ENCODE measurements at regions not wholly inside any gene's neighbourhood (a gene's known extent, or its start where the extent isn't known, plus 50 kb on each side); places are given as distances from the start of the nearest gene placed in this dataset.

DNA sequence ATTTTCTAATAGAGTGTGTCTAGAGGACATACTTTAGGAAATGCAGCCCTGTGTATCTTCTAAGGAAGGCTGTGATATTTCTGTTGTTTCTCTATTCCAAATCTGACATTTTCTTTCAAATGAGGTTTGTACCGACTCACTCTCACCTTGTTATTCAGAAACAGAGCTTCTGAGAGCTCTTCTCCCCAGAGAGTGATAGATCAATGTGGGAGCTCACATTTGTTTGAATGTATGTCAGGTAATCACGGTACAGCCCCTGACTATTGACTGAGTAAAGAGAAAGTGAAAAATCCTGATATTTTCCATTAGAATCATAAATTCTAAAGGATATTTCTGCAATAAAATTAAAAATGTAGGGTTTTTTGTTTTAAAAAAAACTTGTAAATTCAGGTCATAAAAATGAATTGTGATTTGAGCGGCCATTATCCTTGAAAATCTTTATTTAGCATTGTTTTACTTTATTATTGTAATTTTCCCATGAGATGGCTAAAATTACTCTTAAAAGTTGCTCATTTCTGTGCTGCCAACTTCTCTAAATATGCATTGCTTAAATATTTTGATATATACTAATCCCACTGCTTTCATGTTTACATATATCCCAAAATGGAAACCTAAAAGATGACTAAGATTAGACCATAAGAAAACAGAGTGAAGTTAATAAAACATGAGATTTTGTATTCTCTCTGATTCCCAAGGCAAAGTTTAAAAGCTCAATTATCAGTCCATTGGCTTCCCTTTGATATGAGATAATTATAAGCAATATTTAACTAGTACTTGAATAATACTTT is 1226.8 kb upstream of the CITED2 start:
- Histone ChIP-seq H3K4me1 (no peaks in the 10 kb centered on the region), H3K27me3 (replicated peaks; ENCODE audit: control insufficient read depth, insufficient read depth, low read length) (no peaks in the 10 kb centered on the region), H3K4me3 (ENCODE audit: low read depth, low read length) (no peak overlapping the region), H3K36me3 (ENCODE audit: control insufficient read depth, insufficient read depth, low read length) (no peaks in the 10 kb centered on the region), H3K9me3 (no peaks in the 10 kb centered on the region)
- Mint-ChIP-seq H3K4me3 (ENCODE audit: unreplicated experiment) (no peak overlapping the region), H3K4me1 (ENCODE audit: low read depth, unreplicated experiment) (no peaks in the 10 kb centered on the region), H3K27ac (ENCODE audit: unreplicated experiment) (no peak overlapping the region), H3K9me3 (ENCODE audit: unreplicated experiment) (no peaks in the 10 kb centered on the region), H3K27me3 (ENCODE audit: insufficient read depth, unreplicated experiment) (no peaks in the 10 kb centered on the region), H3K36me3 (ENCODE audit: insufficient read depth, unreplicated experiment) (no peaks in the 10 kb centered on the region)
- CTCF ChIA-PET: no interaction called here
- POLR2A ChIA-PET: no interaction called here
- DNase-seq: no peak
- BruUV-seq (replicated peaks): no TSS peak
- intact Hi-C loops (cut with micrococcal nuclease; ENCODE audit: unreplicated experiment): no loop called here
- TF ChIP-seq, protein P1, sequence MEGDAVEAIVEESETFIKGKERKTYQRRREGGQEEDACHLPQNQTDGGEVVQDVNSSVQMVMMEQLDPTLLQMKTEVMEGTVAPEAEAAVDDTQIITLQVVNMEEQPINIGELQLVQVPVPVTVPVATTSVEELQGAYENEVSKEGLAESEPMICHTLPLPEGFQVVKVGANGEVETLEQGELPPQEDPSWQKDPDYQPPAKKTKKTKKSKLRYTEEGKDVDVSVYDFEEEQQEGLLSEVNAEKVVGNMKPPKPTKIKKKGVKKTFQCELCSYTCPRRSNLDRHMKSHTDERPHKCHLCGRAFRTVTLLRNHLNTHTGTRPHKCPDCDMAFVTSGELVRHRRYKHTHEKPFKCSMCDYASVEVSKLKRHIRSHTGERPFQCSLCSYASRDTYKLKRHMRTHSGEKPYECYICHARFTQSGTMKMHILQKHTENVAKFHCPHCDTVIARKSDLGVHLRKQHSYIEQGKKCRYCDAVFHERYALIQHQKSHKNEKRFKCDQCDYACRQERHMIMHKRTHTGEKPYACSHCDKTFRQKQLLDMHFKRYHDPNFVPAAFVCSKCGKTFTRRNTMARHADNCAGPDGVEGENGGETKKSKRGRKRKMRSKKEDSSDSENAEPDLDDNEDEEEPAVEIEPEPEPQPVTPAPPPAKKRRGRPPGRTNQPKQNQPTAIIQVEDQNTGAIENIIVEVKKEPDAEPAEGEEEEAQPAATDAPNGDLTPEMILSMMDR (IDR thresholded peaks at IDR 0.05; ENCODE audit: insufficient read depth in 1 of 2, low read depth in 1 of 2, low read length in 1 of 2, severe bottlenecking in 1 of 2, unreplicated experiment in 1 of 2): no peak

DNA sequence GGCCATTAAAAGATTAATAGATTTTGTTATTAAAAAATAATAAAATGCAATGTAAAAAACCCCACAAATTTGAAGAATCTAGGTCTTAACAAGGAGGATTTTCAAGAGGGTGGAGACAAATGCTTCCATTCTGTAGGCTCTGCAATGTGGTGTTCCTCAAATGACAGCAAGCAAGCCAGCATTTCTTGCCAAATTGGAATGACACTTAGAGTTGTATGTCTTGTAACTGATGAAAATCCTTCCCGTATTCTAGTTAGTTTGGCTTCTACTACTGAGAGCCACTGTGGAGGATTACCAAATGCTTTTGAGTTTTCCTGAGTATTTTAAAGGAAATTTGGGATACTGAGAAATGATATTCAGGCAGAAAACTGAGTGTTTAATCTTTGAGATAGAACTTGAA is 1225.5 kb upstream of the CITED2 start:
- ChIA-PET POLR2A (no interaction called here), CTCF (no interaction called here)
- H3K9me3 Mint-ChIP-seq (ENCODE audit: unreplicated experiment): peaks cover 11% of the 10 kb centered on the region
- H3K4me3 Mint-ChIP-seq (ENCODE audit: unreplicated experiment): no peak overlapping the region
- TF ChIP-seq, protein P1 (IDR thresholded peaks at IDR 0.05; ENCODE audit: insufficient read depth in 1 of 2, low read depth in 1 of 2, low read length in 1 of 2, severe bottlenecking in 1 of 2, unreplicated experiment in 1 of 2): no peak
- no peaks in the 10 kb centered on the region for H3K27me3 ChIP-seq (replicated peaks; ENCODE audit: control insufficient read depth, insufficient read depth, low read length)
- H3K36me3 Mint-ChIP-seq (ENCODE audit: insufficient read depth, unreplicated experiment): no peaks in the 10 kb centered on the region
- no peaks in the 10 kb centered on the region for H3K27me3 Mint-ChIP-seq (ENCODE audit: insufficient read depth, unreplicated experiment)
- no peak for DNase-seq
- intact Hi-C loops (cut with micrococcal nuclease; ENCODE audit: unreplicated experiment): no loop called here
- peaks cover 3% of the 10 kb centered on the region for H3K4me1 Mint-ChIP-seq (ENCODE audit: low read depth, unreplicated experiment)
- H3K4me3 ChIP-seq (ENCODE audit: low read depth, low read length): no peak overlapping the region
- H3K36me3 ChIP-seq (ENCODE audit: control insufficient read depth, insufficient read depth, low read length): no peaks in the 10 kb centered on the region
- no peaks in the 10 kb centered on the region for H3K9me3 ChIP-seq
- H3K27ac Mint-ChIP-seq (ENCODE audit: unreplicated experiment): no peak overlapping the region
- BruUV-seq (replicated peaks): no TSS peak
- peaks cover 3% of the 10 kb centered on the region; the same call in 1 of the 2 replicates for H3K4me1 ChIP-seq

DNA sequence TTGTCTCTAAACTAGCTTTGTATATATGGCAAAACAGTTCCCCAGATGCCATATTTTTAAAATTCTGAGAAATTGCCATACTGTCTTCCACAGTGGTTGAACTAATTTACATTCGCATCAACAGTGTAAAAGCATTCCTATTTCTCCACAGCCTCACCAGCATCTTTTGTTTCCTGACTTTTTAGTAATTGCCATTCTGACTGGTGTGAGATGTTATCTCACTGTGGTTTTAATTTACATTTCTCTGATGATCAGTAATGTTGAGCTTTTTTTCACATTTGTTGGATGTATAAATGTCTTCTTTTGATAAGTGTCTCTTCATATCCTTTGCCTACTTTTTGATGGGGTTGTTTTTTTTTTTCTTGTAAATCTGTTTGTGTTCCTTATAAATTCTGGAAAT is 1222.7 kb upstream of the CITED2 start:
- DNase-seq: no peak
- POLR2A ChIA-PET: no interaction called here
- CTCF ChIA-PET: no interaction called here
- TF ChIP-seq, protein P1 (IDR thresholded peaks at IDR 0.05; ENCODE audit: insufficient read depth in 1 of 2, low read depth in 1 of 2, low read length in 1 of 2, severe bottlenecking in 1 of 2, unreplicated experiment in 1 of 2): no peak
- H3K4me1 ChIP-seq: peaks cover 7% of the 10 kb centered on the region; the same call in 1 of the 2 replicates
- Mint-ChIP-seq H3K9me3 (ENCODE audit: unreplicated experiment) (peaks cover 16% of the 10 kb centered on the region), H3K4me1 (ENCODE audit: low read depth, unreplicated experiment) (peaks cover 8% of the 10 kb centered on the region), H3K4me3 (ENCODE audit: unreplicated experiment) (no peak overlapping the region), H3K36me3 (ENCODE audit: insufficient read depth, unreplicated experiment) (no peaks in the 10 kb centered on the region), H3K27me3 (ENCODE audit: insufficient read depth, unreplicated experiment) (no peaks in the 10 kb centered on the region), H3K27ac (ENCODE audit: unreplicated experiment) (no peak overlapping the region)
- no peaks in the 10 kb centered on the region; the same call in 1 of the 2 replicates for H3K9me3 ChIP-seq
- intact Hi-C loops (cut with micrococcal nuclease; ENCODE audit: unreplicated experiment): no loop called here
- H3K36me3 ChIP-seq (ENCODE audit: control insufficient read depth, insufficient read depth, low read length): no peaks in the 10 kb centered on the region
- no TSS peak for BruUV-seq (replicated peaks)
- no peak overlapping the region for H3K4me3 ChIP-seq (ENCODE audit: low read depth, low read length)
- no peaks in the 10 kb centered on the region for H3K27me3 ChIP-seq (replicated peaks; ENCODE audit: control insufficient read depth, insufficient read depth, low read length)
